ENCODE measurements at regions not wholly inside any gene's neighbourhood (a gene's known extent, or its start where the extent isn't known, plus 50 kb on each side); places are given as distances from the start of the nearest gene placed in this dataset.
A peak's percentile ranks its signal among the peaks of the same experiment; 100 is the strongest.
"Not testable (repeated sequence)": the region's sequence is repeated elsewhere in the genome, so short reads cannot be mapped to it uniquely, and the experiment has no call there.

GRCh38 chr6:27829453-27830211 is 82.6 kb downstream of the OR2B2 start:
- intact Hi-C loops (cut with micrococcal nuclease) = no loop called here
- DNase-seq (no peak), ATAC-seq (no peak)

DNA sequence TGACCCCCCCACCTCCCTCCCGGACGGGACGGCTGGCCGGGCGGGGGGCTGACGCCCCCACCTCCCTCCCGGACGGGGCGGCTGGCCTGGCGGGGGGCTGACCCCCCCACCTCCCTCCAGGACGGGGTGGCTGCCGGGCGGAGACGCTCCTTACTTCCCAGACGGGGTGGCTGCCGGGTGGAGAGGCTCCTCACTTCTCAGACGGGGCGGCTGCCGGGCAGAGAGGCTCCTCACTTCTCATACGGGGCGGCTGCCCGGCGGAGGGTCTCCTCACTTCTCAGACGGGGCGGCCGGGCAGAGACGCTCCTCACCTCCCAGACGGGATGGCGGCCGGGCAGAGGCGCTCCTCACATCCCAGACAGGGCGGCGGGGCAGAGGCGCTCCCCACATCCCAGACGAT is 84.7 kb downstream of the OR2B2 start:
- ATAC-seq; intact Hi-C loops (cut with micrococcal nuclease); DNase-seq: not testable (repeated sequence)

DNA sequence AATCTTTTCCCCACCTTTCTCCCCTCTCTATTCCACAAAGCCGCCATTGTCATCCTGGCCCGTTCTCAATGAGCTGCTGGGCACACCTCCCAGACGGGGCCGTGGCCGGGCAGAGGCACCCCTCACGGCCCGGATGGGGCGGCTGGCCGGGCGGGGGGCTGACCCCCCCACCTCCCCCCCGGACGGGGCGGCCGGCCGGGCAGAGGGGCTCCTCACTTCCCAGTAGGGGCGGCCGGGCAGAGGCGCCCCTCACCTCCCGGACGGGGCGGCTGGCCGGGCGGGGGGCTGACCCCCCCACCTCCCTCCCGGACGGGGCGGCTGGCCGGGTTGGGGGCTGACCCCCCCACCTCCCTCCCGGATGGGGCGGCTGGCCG is 85.6 kb downstream of the OR2B2 start:
- ATAC-seq; DNase-seq; intact Hi-C loops (cut with micrococcal nuclease): not testable (repeated sequence)

DNA sequence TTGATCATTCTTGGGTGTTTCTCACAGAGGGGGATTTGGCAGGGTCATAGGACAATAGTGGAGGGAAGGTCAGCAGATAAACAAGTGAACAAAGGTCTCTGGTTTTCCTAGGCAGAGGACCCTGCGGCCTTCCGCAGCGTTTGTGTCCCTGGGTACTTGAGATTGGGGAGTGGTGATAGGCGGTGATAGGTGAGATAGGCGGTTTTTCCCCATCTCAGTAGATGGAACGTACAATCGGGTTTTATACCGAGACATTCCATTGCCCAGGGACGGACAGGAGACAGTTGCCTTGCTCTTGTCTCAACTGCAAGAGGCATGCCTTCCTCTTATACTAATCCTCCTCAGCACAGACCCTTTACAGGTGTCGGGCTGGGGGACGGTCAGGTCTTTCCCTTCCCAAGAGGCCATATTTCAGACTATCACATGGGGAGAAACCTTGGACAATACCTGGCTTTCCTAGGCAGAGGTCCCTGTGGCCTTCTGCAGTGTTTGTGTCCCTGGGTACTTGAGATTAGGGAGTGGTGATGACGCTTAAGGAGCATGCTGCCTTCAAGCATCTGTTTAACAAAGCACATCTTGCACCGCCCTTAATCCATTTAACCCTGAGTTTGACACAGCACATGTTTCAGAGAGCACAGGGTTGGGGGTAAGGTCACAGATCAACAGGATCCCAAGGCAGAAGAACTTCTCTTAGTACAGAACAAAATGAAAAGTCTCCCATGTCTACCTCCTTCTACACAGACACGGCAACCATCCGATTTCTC is 86.2 kb downstream of the OR2B2 start:
- DNase-seq; ATAC-seq; intact Hi-C loops (cut with micrococcal nuclease): not testable (repeated sequence)

DNA sequence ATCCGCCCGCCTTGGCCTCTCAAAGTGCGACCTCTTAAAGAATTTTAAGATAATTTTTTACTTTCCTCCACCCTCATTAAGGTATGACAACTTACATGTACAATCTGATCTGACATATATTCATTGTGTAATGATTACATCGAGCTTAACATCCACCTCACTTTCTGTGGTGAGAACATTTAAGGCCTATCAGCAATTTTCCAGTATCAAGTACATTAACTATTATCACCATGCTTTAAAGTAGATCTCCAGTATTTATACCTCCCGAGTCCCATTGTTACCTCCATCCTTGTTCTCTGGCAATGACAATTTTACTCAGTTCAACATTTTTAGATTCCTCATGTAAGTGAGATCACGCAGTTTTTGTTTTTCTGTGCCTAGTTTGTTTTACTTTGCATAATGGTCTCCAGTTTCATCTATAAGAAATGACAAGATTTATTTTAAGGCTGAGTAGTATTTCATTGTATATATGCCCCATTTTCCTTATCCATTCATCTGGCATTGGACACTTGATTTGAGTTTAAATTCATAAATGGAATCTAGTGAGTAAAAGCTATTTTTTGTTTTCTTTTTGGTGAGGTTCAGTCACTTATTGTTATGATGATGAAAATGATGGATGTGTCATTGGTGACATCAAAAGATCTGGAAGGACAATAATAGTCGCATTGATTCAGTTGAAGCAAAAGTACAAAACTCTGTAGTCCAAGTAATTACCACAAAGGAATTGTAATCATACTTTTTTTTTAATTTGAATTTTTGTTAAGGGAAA is 87.0 kb downstream of the OR2B2 start:
- ATAC-seq (no peak), DNase-seq (no peak)
- intact Hi-C loops (cut with micrococcal nuclease) = no loop called here

- intact Hi-C loops (cut with micrococcal nuclease); DNase-seq: not testable (repeated sequence)
- peak; percentile 78 for ATAC-seq
Observed at GRCh38 chr6:27824211-27825024, 87.8 kb downstream of the OR2B2 start.

DNA sequence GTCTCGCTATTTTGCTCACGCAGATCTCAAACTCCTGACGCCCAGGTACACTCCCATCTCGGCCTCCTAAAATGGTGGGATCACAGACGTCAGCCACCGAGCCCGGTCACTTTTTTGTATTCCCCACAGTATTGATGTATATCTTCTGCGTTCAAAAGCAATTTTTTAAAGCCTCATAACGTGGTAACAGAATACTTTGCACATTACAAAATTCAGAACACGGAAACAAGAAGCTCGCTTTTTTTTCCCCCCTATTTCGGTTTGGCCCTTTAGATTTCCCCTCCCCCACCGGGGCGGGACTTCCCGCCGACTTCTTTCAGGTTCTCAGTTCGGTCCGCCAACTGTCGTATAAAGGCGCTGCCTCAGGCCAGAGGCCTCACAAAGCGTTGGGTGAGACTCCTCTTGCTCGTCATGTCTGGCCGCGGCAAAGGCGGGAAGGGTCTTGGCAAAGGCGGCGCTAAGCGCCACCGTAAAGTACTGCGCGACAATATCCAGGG is 88.4 kb downstream of the OR2B2 start:
- DNase-seq (peak; percentile 36), ATAC-seq (peak; percentile 95)
- intact Hi-C loops (cut with micrococcal nuclease) = not testable (repeated sequence)

- ATAC-seq = no peak
- intact Hi-C loops (cut with micrococcal nuclease) = no loop called here
- DNase-seq = no peak
Observed at GRCh38 chr6:27816906-27817305, 95.3 kb downstream of the OR2B2 start.

- DNase-seq = peak; percentile 35
- intact Hi-C loops (cut with micrococcal nuclease) = no loop called here
- peak; percentile 85 for ATAC-seq
Observed at GRCh38 chr6:27814665-27815424, 97.4 kb downstream of the OR2B2 start.

DNA sequence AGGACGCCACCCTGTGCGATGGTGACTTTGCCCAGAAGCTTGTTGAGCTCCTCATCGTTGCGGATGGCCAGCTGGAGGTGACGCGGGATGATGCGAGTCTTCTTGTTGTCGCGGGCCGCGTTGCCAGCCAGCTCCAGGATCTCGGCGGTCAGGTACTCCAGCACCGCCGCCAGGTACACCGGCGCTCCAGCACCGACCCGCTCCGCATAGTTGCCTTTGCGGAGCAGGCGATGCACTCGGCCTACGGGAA is 97.9 kb downstream of the OR2B2 start:
- intact Hi-C loops (cut with micrococcal nuclease); DNase-seq: not testable (repeated sequence)
- ATAC-seq = peak; percentile 33

GRCh38 chr6:27812805-27813492 is 99.2 kb downstream of the OR2B2 start:
- ATAC-seq = no peak
- intact Hi-C loops (cut with micrococcal nuclease) = no loop called here
- DNase-seq = no peak

- ATAC-seq (no peak), DNase-seq (no peak)
- intact Hi-C loops (cut with micrococcal nuclease) = no loop called here
Observed at GRCh38 chr6:27812078-27812804, 100.0 kb downstream of the OR2B2 start.

DNA sequence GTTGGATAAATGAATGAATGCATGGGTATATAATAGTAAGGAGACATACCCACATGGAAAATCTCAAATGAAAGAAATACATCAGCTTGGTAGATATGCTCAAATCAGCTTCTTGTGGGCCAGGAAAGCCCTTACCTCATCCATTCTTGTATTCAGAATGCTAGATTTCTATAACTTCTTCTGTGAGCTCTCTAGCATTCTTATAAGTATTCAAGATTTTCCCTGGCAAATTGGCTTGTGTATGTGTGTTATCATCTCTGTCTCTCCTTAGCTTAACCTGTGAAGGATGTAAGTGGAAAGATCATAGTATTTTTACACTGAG is 100.8 kb downstream of the OR2B2 start:
- no peak for ATAC-seq
- intact Hi-C loops (cut with micrococcal nuclease) = no loop called here
- DNase-seq = no peak

DNA sequence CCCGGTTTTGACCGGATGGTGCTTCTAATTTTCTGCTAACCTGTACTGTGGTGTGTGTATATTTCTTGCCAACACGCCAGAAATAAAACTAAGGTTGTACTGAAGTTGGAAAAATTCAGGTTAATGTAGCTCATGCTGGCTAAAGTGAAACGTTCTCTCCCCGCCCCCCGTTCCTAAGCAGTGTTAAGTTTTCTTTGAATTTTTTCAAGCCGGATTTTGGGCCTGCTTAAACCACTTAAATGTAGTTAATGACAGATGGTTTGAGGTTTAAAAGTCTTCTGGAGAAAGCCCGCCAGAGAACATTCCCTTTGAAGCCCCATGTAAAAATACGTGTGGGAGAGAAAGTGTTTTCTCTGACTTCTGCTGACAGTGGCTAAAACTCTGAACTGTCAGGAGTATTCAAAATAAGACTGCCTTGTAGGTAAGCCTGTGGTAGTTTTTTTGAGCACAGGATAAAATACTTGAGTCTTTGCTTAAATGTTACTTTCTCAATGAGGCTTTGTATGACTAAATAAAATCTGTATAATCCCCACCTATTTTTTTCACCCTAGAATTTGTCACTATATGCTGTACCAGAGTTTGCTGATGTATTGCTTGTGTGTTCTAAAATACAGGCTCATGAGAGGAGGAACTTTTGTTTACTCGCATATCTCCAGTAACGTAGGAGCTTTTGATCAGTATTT is 101.3 kb downstream of the OR2B2 start:
- ATAC-seq (no peak), DNase-seq (no peak)
- intact Hi-C loops (cut with micrococcal nuclease) = no loop called here

- peak; percentile 71 for DNase-seq
- intact Hi-C loops (cut with micrococcal nuclease) = no loop called here
- peak; percentile 83 for ATAC-seq
Observed at GRCh38 chr6:27809939-27810767, 102.0 kb downstream of the OR2B2 start.

Data from left ventricle myocardium superior (tissue), 1 donor.